ENCODE measurements at regions not wholly inside any gene's neighbourhood (a gene's known extent, or its start where the extent isn't known, plus 50 kb on each side); places are given as distances from the start of the nearest gene placed in this dataset.
"Not testable (repeated sequence)": the region's sequence is repeated elsewhere in the genome, so short reads cannot be mapped to it uniquely, and the experiment has no call there.

GRCh38 chr2:183948861-183949260 lies 649.5 kb upstream of the ZNF804A start:
- no peak for DNase-seq (ENCODE audit: low spot score)
- TF ChIP-seq CTCF (IDR thresholded peaks at IDR 0.05; ENCODE audit: extremely low read depth, insufficient read depth, missing control alignments), result no peak
- in situ Hi-C loops (cut with MboI; ENCODE audit: low pct_unique_long_range_greater_than_20kb, low sequenced_read_pairs, unreplicated experiment), result no loop called here

DNA sequence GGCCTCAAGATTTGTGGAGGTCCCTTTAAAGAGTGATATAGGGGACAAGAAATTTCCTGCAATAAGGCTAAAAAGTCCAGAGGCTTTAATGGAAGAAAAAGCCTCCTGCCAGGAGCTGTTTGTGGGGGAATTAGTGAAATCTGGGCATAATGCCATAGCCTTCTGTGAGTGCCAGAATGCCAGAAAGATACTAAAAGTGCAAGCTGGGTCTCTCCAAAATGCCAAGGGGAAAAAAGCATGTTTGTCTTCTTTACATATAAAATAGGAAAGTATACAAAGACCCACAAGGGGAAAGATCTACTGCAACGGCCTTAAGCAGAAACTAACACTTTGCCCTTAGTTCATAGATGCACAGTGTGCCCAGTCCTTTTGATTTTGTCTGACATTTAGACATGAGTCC lies 647.7 kb upstream of the ZNF804A start:
- no peak for DNase-seq (ENCODE audit: low spot score)
- TF ChIP-seq CTCF (IDR thresholded peaks at IDR 0.05; ENCODE audit: extremely low read depth, insufficient read depth, missing control alignments), result no peak
- in situ Hi-C loops (cut with MboI; ENCODE audit: low pct_unique_long_range_greater_than_20kb, low sequenced_read_pairs, unreplicated experiment), result no loop called here

DNA sequence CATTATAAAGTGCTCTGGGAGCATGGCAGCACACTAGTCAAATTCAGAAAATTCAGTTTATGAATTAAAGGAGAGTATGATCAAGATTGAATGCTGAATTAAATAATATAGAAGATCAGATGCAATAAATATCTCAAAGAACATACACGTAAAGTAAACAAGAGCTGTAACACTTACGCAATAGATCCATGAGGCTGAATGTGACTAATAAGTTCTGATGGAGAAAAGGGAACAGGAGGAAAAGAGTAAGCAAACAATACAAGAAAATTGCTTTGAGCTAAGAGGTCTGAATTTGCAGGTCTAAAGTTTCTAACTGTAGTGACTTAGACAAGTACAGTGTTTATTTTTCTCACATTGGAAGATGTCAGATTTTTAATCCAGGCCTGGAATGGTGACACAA lies 646.7 kb upstream of the ZNF804A start:
- no peak for TF ChIP-seq CTCF (IDR thresholded peaks at IDR 0.05; ENCODE audit: extremely low read depth, insufficient read depth, missing control alignments)
- no peak for DNase-seq (ENCODE audit: low spot score)
- in situ Hi-C loops (cut with MboI; ENCODE audit: low pct_unique_long_range_greater_than_20kb, low sequenced_read_pairs, unreplicated experiment), result no loop called here

GRCh38 chr2:183952741-183953140 lies 645.6 kb upstream of the ZNF804A start:
- no peak for DNase-seq (ENCODE audit: low spot score)
- in situ Hi-C loops (cut with MboI; ENCODE audit: low pct_unique_long_range_greater_than_20kb, low sequenced_read_pairs, unreplicated experiment), result no loop called here
- no peak for TF ChIP-seq CTCF (IDR thresholded peaks at IDR 0.05; ENCODE audit: extremely low read depth, insufficient read depth, missing control alignments)

DNA sequence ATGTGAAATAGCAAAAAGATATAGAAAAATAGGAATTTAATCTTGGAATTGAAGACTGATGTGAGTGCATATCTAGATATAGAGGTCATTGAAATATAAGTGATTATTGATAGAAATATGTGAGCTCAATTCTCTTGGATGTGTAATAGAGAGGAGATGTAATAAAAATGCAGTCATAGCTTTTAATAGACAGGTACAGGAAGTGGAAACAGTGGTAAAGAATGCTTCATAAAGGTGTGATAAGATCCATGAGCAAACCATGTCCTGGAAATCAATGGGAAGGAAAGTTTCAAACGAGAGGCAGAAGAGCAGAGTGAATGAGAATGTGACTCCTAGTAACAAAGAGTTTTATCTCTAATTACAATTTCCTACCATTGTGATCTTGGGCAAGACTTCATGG lies 634.7 kb upstream of the ZNF804A start:
- in situ Hi-C loops (cut with MboI; ENCODE audit: low pct_unique_long_range_greater_than_20kb, low sequenced_read_pairs, unreplicated experiment), result no loop called here
- no peak for TF ChIP-seq CTCF (IDR thresholded peaks at IDR 0.05; ENCODE audit: extremely low read depth, insufficient read depth, missing control alignments)
- no peak for DNase-seq (ENCODE audit: low spot score)

- no peak for DNase-seq (ENCODE audit: low spot score)
- in situ Hi-C loops (cut with MboI; ENCODE audit: low pct_unique_long_range_greater_than_20kb, low sequenced_read_pairs, unreplicated experiment), result no loop called here
- no peak for TF ChIP-seq CTCF (IDR thresholded peaks at IDR 0.05; ENCODE audit: extremely low read depth, insufficient read depth, missing control alignments)
Measured at GRCh38 chr2:183964565-183964964, 633.8 kb upstream of the ZNF804A start.

DNA sequence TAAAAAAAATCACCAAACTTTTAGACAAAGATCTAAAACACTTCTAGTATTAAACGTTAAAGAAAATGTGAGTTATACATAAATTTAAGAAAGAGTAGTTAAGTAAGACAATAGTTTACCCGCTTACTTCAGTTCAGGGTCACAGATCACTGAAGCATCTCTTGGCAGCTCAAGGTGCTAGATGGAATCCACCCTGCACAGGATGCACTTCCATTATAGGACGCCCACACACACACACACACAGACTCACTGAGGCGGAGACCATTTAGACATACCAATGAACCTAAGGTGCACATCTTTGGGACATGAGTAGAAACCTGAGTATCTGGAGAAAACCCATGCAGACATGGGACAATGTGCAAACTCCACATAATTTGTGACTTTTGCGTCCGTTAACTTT lies 630.6 kb upstream of the ZNF804A start:
- DNase-seq (ENCODE audit: low spot score), result no peak
- in situ Hi-C loops (cut with MboI; ENCODE audit: low pct_unique_long_range_greater_than_20kb, low sequenced_read_pairs, unreplicated experiment), result no loop called here
- no peak for TF ChIP-seq CTCF (IDR thresholded peaks at IDR 0.05; ENCODE audit: extremely low read depth, insufficient read depth, missing control alignments)

GRCh38 chr2:183975676-183976075 lies 622.7 kb upstream of the ZNF804A start:
- in situ Hi-C loops (cut with MboI; ENCODE audit: low pct_unique_long_range_greater_than_20kb, low sequenced_read_pairs, unreplicated experiment); DNase-seq (ENCODE audit: low spot score): not testable (repeated sequence)
